ENCODE measurements at regions not wholly inside any gene's neighbourhood (a gene's known extent, or its start where the extent isn't known, plus 50 kb on each side); places are given as distances from the start of the nearest gene placed in this dataset.
"Not testable (repeated sequence)": the region's sequence is repeated elsewhere in the genome, so short reads cannot be mapped to it uniquely, and the experiment has no call there.

- DNase-seq (ENCODE audit: low spot score) (no peak), FAIRE-seq (no peak)
Measured at GRCh38 chr10:34058845-34059614, 724.6 kb upstream of the NRP1 start.

- not testable (repeated sequence) for DNase-seq (ENCODE audit: low spot score); FAIRE-seq
Measured at GRCh38 chr10:34055410-34055985, 721.0 kb upstream of the NRP1 start.

- no peak for FAIRE-seq
Measured at GRCh38 chr10:34049887-34050286, 715.4 kb upstream of the NRP1 start.

GRCh38 chr10:34049469-34049868 lies 715.0 kb upstream of the NRP1 start:
- DNase-seq (ENCODE audit: low spot score) (no peak), FAIRE-seq (no peak)

More at GRCh38 chr10:34049887-34050286, 715.4 kb upstream of the NRP1 start:
- no peak for DNase-seq (ENCODE audit: low spot score)

GRCh38 chr10:34047389-34047788 lies 712.9 kb upstream of the NRP1 start:
- FAIRE-seq = no peak
- no peak for DNase-seq (ENCODE audit: low spot score)

GRCh38 chr10:34046506-34047034 lies 712.1 kb upstream of the NRP1 start:
- DNase-seq (ENCODE audit: low spot score) (no peak), FAIRE-seq (no peak)

GRCh38 chr10:34045571-34046190 lies 711.2 kb upstream of the NRP1 start:
- FAIRE-seq (no peak), DNase-seq (ENCODE audit: low spot score) (no peak)

GRCh38 chr10:34041871-34042270 lies 707.4 kb upstream of the NRP1 start:
- FAIRE-seq (no peak), DNase-seq (ENCODE audit: low spot score) (no peak)

GRCh38 chr10:34037499-34037898 lies 703.0 kb upstream of the NRP1 start:
- FAIRE-seq (no peak), DNase-seq (ENCODE audit: low spot score) (no peak)

GRCh38 chr10:34035241-34035790 lies 700.8 kb upstream of the NRP1 start:
- FAIRE-seq; DNase-seq (ENCODE audit: low spot score): not testable (repeated sequence)

GRCh38 chr10:34033078-34033477 lies 698.6 kb upstream of the NRP1 start:
- DNase-seq (ENCODE audit: low spot score) (no peak), FAIRE-seq (no peak)

GRCh38 chr10:34032564-34032963 lies 698.1 kb upstream of the NRP1 start:
- FAIRE-seq (no peak), DNase-seq (ENCODE audit: low spot score) (no peak)

- no peak for FAIRE-seq
- no peak for DNase-seq (ENCODE audit: low spot score)
Measured at GRCh38 chr10:34031400-34031799, 696.9 kb upstream of the NRP1 start.

- FAIRE-seq = no peak
Measured at GRCh38 chr10:34029455-34029854, 695.0 kb upstream of the NRP1 start.

GRCh38 chr10:34028936-34029335 lies 694.5 kb upstream of the NRP1 start:
- no peak for DNase-seq (ENCODE audit: low spot score)
- FAIRE-seq = no peak

More at GRCh38 chr10:34029455-34029854, 695.0 kb upstream of the NRP1 start:
- no peak for DNase-seq (ENCODE audit: low spot score)

- DNase-seq (ENCODE audit: low spot score) (no peak), FAIRE-seq (no peak)
Measured at GRCh38 chr10:34024693-34025425, 690.4 kb upstream of the NRP1 start.

- no peak for FAIRE-seq
- no peak for DNase-seq (ENCODE audit: low spot score)
Measured at GRCh38 chr10:34024282-34024681, 689.8 kb upstream of the NRP1 start.

GRCh38 chr10:34022195-34022594 lies 687.7 kb upstream of the NRP1 start:
- DNase-seq (ENCODE audit: low spot score) (no peak), FAIRE-seq (no peak)

GRCh38 chr10:34018784-34019183 lies 684.3 kb upstream of the NRP1 start:
- FAIRE-seq = no peak
- DNase-seq (ENCODE audit: low spot score) = no peak

GRCh38 chr10:34018129-34018528 lies 683.7 kb upstream of the NRP1 start:
- FAIRE-seq (no peak), DNase-seq (ENCODE audit: low spot score) (no peak)

GRCh38 chr10:34017281-34017680 lies 682.8 kb upstream of the NRP1 start:
- FAIRE-seq (no peak), DNase-seq (ENCODE audit: low spot score) (no peak)

Measured in RCC 7860 (cell line).